ENCODE measurements at regions not wholly inside any gene's neighbourhood (a gene's known extent, or its start where the extent isn't known, plus 50 kb on each side); places are given as distances from the start of the nearest gene placed in this dataset.

GRCh38 chr2:58709274-58709673 lies 468.1 kb upstream of the FANCL start:
- no peak for DNase-seq (ENCODE audit: insufficient read length, low spot score, missing footprints)
- H3K27ac ChIP-seq (ENCODE audit: low read depth, low read length): no peak overlapping the region
- no peaks in the 10 kb centered on the region for H3K9me3 ChIP-seq (ENCODE audit: low read depth, low read length)
- TF ChIP-seq CTCF (IDR thresholded peaks at IDR 0.05; ENCODE audit: extremely low read depth, low read depth, low read length): no peak
- no peaks in the 10 kb centered on the region for H3K27me3 ChIP-seq (ENCODE audit: insufficient read depth, low read length)
- no peaks in the 10 kb centered on the region for H4K20me1 ChIP-seq (ENCODE audit: insufficient read depth, low read length)
- no peaks in the 10 kb centered on the region for H3K4me1 ChIP-seq (ENCODE audit: insufficient read depth, low read length)
- no peaks in the 10 kb centered on the region for H3K79me2 ChIP-seq (ENCODE audit: insufficient read depth, low read length)
- H2AFZ ChIP-seq (ENCODE audit: low read length): no peak overlapping the region
- no peak overlapping the region for H3K4me2 ChIP-seq (ENCODE audit: insufficient read depth, low read length)
- no peak overlapping the region for H3K4me3 ChIP-seq (ENCODE audit: insufficient read depth, low read length)
- H3K36me3 ChIP-seq (ENCODE audit: insufficient read depth, low read length): no peaks in the 10 kb centered on the region

DNA sequence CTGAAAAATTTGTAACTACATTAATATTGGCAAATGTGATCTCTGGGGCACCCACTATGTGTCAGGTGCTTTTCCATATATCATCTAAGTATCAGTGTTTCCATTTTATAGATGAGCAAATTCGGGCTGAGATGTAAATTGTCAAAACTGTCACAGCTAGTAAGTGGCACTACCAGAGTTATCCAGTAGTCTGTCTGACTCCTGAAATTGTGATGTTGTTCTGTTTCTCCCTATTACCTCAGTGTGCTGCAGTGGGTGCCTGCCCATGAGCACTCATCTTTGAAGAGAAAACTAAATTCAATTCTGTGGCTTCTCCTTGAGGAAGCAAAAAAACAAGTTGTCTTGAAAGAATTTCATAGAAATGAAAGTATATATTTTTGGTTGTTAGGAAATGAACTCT lies 467.4 kb upstream of the FANCL start:
- Histone ChIP-seq H3K27ac (ENCODE audit: low read depth, low read length) (no peak overlapping the region), H3K36me3 (ENCODE audit: insufficient read depth, low read length) (no peaks in the 10 kb centered on the region), H2AFZ (ENCODE audit: low read length) (no peak overlapping the region), H3K79me2 (ENCODE audit: insufficient read depth, low read length) (no peaks in the 10 kb centered on the region), H3K9me3 (ENCODE audit: low read depth, low read length) (no peaks in the 10 kb centered on the region), H3K4me2 (ENCODE audit: insufficient read depth, low read length) (no peak overlapping the region), H3K4me1 (ENCODE audit: insufficient read depth, low read length) (no peaks in the 10 kb centered on the region), H4K20me1 (ENCODE audit: insufficient read depth, low read length) (no peaks in the 10 kb centered on the region), H3K4me3 (ENCODE audit: insufficient read depth, low read length) (no peak overlapping the region), H3K27me3 (ENCODE audit: insufficient read depth, low read length) (no peaks in the 10 kb centered on the region)
- no peak for DNase-seq (ENCODE audit: insufficient read length, low spot score, missing footprints)
- TF ChIP-seq CTCF (IDR thresholded peaks at IDR 0.05; ENCODE audit: extremely low read depth, low read depth, low read length): no peak

- no peak overlapping the region for H3K27ac ChIP-seq (ENCODE audit: low read depth, low read length)
- no peak overlapping the region for H2AFZ ChIP-seq (ENCODE audit: low read length)
- H3K4me1 ChIP-seq (ENCODE audit: insufficient read depth, low read length): no peaks in the 10 kb centered on the region
- no peak for TF ChIP-seq CTCF (IDR thresholded peaks at IDR 0.05; ENCODE audit: extremely low read depth, low read depth, low read length)
- H3K4me2 ChIP-seq (ENCODE audit: insufficient read depth, low read length): no peak overlapping the region
- H3K4me3 ChIP-seq (ENCODE audit: insufficient read depth, low read length): no peak overlapping the region
- H3K36me3 ChIP-seq (ENCODE audit: insufficient read depth, low read length): no peaks in the 10 kb centered on the region
- H3K9me3 ChIP-seq (ENCODE audit: low read depth, low read length): no peaks in the 10 kb centered on the region
- DNase-seq (ENCODE audit: insufficient read length, low spot score, missing footprints): no peak
- H4K20me1 ChIP-seq (ENCODE audit: insufficient read depth, low read length): no peaks in the 10 kb centered on the region
- no peaks in the 10 kb centered on the region for H3K79me2 ChIP-seq (ENCODE audit: insufficient read depth, low read length)
- no peaks in the 10 kb centered on the region for H3K27me3 ChIP-seq (ENCODE audit: insufficient read depth, low read length)
Observed at GRCh38 chr2:58702302-58702885, 461.3 kb upstream of the FANCL start.

DNA sequence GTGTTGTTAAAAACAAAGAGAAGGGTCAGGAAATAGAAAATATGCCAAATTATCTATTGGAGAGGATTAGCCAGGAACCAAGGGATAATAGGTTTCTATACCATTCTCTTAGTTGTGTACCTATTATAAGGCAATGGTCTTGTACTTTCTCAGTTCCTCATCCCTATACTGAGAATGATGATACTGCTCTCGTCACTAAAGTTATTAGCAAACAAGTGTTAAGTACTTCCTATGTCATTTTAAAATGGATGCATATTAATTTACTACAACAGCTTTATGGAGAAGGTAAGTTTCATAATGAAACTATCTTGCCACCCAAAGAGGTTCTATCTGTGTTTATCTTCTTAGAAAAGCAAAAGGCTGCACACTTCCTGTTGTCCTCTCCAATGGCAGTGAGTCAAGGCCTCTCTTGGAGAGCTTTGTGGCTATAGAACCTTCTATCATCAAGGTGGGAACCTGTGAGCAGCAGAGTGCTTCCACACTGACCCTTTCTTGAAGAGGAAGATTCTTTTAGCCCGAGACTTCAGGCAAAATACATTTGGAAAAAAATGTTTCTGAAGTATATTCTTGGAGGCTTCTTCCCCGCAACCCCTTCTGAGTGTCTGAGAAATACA lies 460.7 kb upstream of the FANCL start:
- H3K9me3 ChIP-seq (ENCODE audit: low read depth, low read length): no peaks in the 10 kb centered on the region
- H2AFZ ChIP-seq (ENCODE audit: low read length): no peak overlapping the region
- H3K27me3 ChIP-seq (ENCODE audit: insufficient read depth, low read length): no peaks in the 10 kb centered on the region
- no peak overlapping the region for H3K4me2 ChIP-seq (ENCODE audit: insufficient read depth, low read length)
- H3K79me2 ChIP-seq (ENCODE audit: insufficient read depth, low read length): no peaks in the 10 kb centered on the region
- H3K4me1 ChIP-seq (ENCODE audit: insufficient read depth, low read length): no peaks in the 10 kb centered on the region
- DNase-seq (ENCODE audit: insufficient read length, low spot score, missing footprints): no peak
- H3K27ac ChIP-seq (ENCODE audit: low read depth, low read length): no peak overlapping the region
- H4K20me1 ChIP-seq (ENCODE audit: insufficient read depth, low read length): no peaks in the 10 kb centered on the region
- no peak for TF ChIP-seq CTCF (IDR thresholded peaks at IDR 0.05; ENCODE audit: extremely low read depth, low read depth, low read length)
- no peak overlapping the region for H3K4me3 ChIP-seq (ENCODE audit: insufficient read depth, low read length)
- H3K36me3 ChIP-seq (ENCODE audit: insufficient read depth, low read length): no peaks in the 10 kb centered on the region

All from osteoblast (primary cell).